H9 (cell line): ENCODE measurements at regions not wholly inside any gene's neighbourhood (a gene's known extent, or its start where the extent isn't known, plus 50 kb on each side); places are given as distances from the start of the nearest gene placed in this dataset.

Experiments used
- DNase-seq: peaks from one replicate; pipeline ENCODE4 v3.0.0-alpha.2; 2017
- H2AFZ ChIP-seq: one replicate; pipeline ENCODE4 v1.6.1; 2013; ENCODE audit warnings: mild to moderate bottlenecking, low read length, control low read depth, moderate library complexity
- H2AK5ac ChIP-seq: 2 replicates; pipeline ENCODE4 v1.6.1; 2013; ENCODE audit warnings: low read length, control low read depth, mixed read lengths; ENCODE audit not compliant: insufficient read length
- H2BK120ac ChIP-seq: one replicate; pipeline ENCODE4 v1.6.1; 2013; ENCODE audit warnings: low read depth, mild to moderate bottlenecking, low read length, control low read depth, inconsistent platforms; ENCODE audit not compliant: poor library complexity, severe bottlenecking
- H2BK12ac ChIP-seq: 2 replicates; pipeline ENCODE4 v1.6.1; 2013; ENCODE audit warnings: low read length, control low read depth, mixed read lengths, low read depth; ENCODE audit not compliant: insufficient read length
- H2BK15ac ChIP-seq: 2 replicates; pipeline ENCODE4 v1.6.1; 2013; ENCODE audit warnings: low read depth, low read length, control low read depth
- H2BK20ac ChIP-seq: one replicate; pipeline ENCODE4 v1.6.1; 2013; ENCODE audit warnings: low read depth, mild to moderate bottlenecking, low read length, control low read depth, inconsistent platforms; ENCODE audit not compliant: poor library complexity, severe bottlenecking
- H2BK5ac ChIP-seq: 2 replicates; pipeline ENCODE4 v1.6.1; 2013; ENCODE audit warnings: low read length, control low read depth, mixed read lengths; ENCODE audit not compliant: insufficient read length
- H3K14ac ChIP-seq: 2 replicates; pipeline ENCODE4 v1.6.1; 2013; ENCODE audit warnings: low read length, control low read depth; ENCODE audit not compliant: insufficient read depth
- H3K18ac ChIP-seq: 2 replicates; pipeline ENCODE4 v1.6.1; 2013; ENCODE audit warnings: low read depth, mild to moderate bottlenecking, mixed read lengths, low read length, control low read depth; ENCODE audit not compliant: insufficient read length
- H3K23ac ChIP-seq: 2 replicates; pipeline ENCODE4 v1.6.1; 2013; ENCODE audit warnings: low read length, control low read depth, mixed read lengths, low read depth; ENCODE audit not compliant: insufficient read length
- H3K23me2 ChIP-seq: 2 replicates; pipeline ENCODE4 v1.6.1; 2013; ENCODE audit warnings: low read depth, mild to moderate bottlenecking, mixed read lengths, low read length, control low read depth; ENCODE audit not compliant: insufficient read length, poor library complexity, severe bottlenecking
- H3K27ac ChIP-seq: 2 replicates; pipeline ENCODE4 v1.5.1; 2013; ENCODE audit warnings: low read length, control low read depth, mixed read lengths, low read depth; ENCODE audit not compliant: insufficient read length
- H3K27me3 ChIP-seq: 2 replicates; pipeline ENCODE4 v1.6.1; 2013; ENCODE audit warnings: low read length, control low read depth, inconsistent platforms; ENCODE audit not compliant: insufficient read depth
- H3K4ac ChIP-seq: 2 replicates; pipeline ENCODE4 v1.6.1; 2013; ENCODE audit warnings: low read depth, mild to moderate bottlenecking, control low read depth, inconsistent platforms, low read length, moderate library complexity
- H3K4me1 ChIP-seq: 2 replicates; pipeline ENCODE4 v1.6.1; 2013; ENCODE audit warnings: low read length, control low read depth, inconsistent platforms; ENCODE audit not compliant: insufficient read depth
- H3K4me2 ChIP-seq: 2 replicates; pipeline ENCODE4 v1.6.1; 2013; ENCODE audit warnings: low read length, control low read depth, mixed read lengths; ENCODE audit not compliant: insufficient read length, insufficient read depth
- H3K56ac ChIP-seq: 2 replicates; pipeline ENCODE4 v1.6.1; 2013; ENCODE audit warnings: low read depth, mild to moderate bottlenecking, mixed read lengths, low read length, control low read depth; ENCODE audit not compliant: insufficient read length
- H3K79me1 ChIP-seq: 2 replicates; pipeline ENCODE4 v1.6.1; 2013; ENCODE audit warnings: low read depth, mild to moderate bottlenecking, moderate library complexity, low read length, control low read depth, inconsistent platforms; ENCODE audit not compliant: insufficient read depth, poor library complexity, severe bottlenecking
- H3K79me2 ChIP-seq: 2 replicates; pipeline ENCODE4 v1.6.1; 2013; ENCODE audit warnings: low read length, control low read depth, inconsistent platforms; ENCODE audit not compliant: insufficient read depth
- H3K9ac ChIP-seq: 2 replicates; pipeline ENCODE4 v1.6.1; 2013; ENCODE audit warnings: low read length, control low read depth, mixed read lengths; ENCODE audit not compliant: insufficient read length; ENCODE audit errors: extremely low read depth
- H3K9me3 ChIP-seq: one replicate; pipeline ENCODE4 v1.6.1; 2013; ENCODE audit warnings: low read depth, low read length, inconsistent platforms; ENCODE audit not compliant: control insufficient read depth
- H3T11ph ChIP-seq: one replicate; pipeline ENCODE4 v1.6.1; 2013; ENCODE audit warnings: mild to moderate bottlenecking, low read length, control low read depth, inconsistent platforms
- H4K20me1 ChIP-seq: one replicate; pipeline ENCODE4 v1.6.1; 2013; ENCODE audit not compliant: control insufficient read depth, insufficient read length, insufficient read depth
- H4K5ac ChIP-seq: 2 replicates; pipeline ENCODE4 v1.6.1; 2013; ENCODE audit warnings: low read depth, mild to moderate bottlenecking, mixed read lengths, low read length, control low read depth; ENCODE audit not compliant: insufficient read length
- H4K8ac ChIP-seq: replicated peaks from 2 replicates; pipeline ENCODE4 v1.6.1; 2013; ENCODE audit warnings: low read length, control low read depth, mixed read lengths, low read depth; ENCODE audit not compliant: insufficient read length
- H4K91ac ChIP-seq: 2 replicates; pipeline ENCODE4 v1.6.1; 2013; ENCODE audit warnings: low read depth, mild to moderate bottlenecking, moderate library complexity, mixed read lengths, low read length, control low read depth; ENCODE audit not compliant: insufficient read length
- H3K27ac Mint-ChIP-seq, 3 experiments: 2 replicates in 2 of 3; 3 replicates in 1 of 3; pipeline ENCODE4 v1.8.0; 2020 to 2021; ENCODE audit warnings: mixed read lengths in 3 of 3, mild to moderate bottlenecking in 1 of 3, moderate library complexity in 1 of 3
- H3K27me3 Mint-ChIP-seq: 2 replicates; pipeline ENCODE4 v1.8.0; 2021; ENCODE audit warnings: low read depth, mild to moderate bottlenecking, moderate library complexity, mixed read lengths
- H3K36me3 Mint-ChIP-seq, 3 experiments: 2 replicates in 2 of 3; 3 replicates in 1 of 3; pipeline ENCODE4 v1.8.0; 2020 to 2021; ENCODE audit warnings: low read depth in 3 of 3, mixed read lengths in 3 of 3; ENCODE audit not compliant: insufficient read depth in 1 of 3
- H3K4me1 Mint-ChIP-seq, 2 experiments: 2 replicates each; pipeline ENCODE4 v1.8.0; 2020; ENCODE audit warnings: mixed read lengths in 2 of 2
- H3K4me3 Mint-ChIP-seq, 2 experiments: 2 replicates in 1 of 2; 3 replicates in 1 of 2; pipeline ENCODE4 v1.8.0; 2020 to 2021; ENCODE audit warnings: mild to moderate bottlenecking in 2 of 2, mixed read lengths in 2 of 2, moderate library complexity in 1 of 2
- H3K9me3 Mint-ChIP-seq, 2 experiments: 2 replicates in 1 of 2; 3 replicates in 1 of 2; pipeline ENCODE4 v1.8.0; 2020; ENCODE audit warnings: mild to moderate bottlenecking in 2 of 2, mixed read lengths in 2 of 2, moderate library complexity in 1 of 2
- CTCF ChIP-seq: fragments of 200-600 bp; sonication (generic); conservative IDR thresholded peaks from 3 replicates; pipeline ENCODE4 v1.8.0; 2021; ENCODE audit warnings: antibody characterized with exemption, mild to moderate bottlenecking
- WGBS: extraction: QIAGEN DNeasy Blood & Tissue Kit; methylation state at CpG from one replicate; pipeline ENCODE4 v1.1.7; 2013; ENCODE audit warnings: missing lambda C conversion rate, low lambda C conversion rate, mixed read lengths; ENCODE audit not compliant: insufficient read length; ENCODE audit errors: extremely low coverage; 5-methylcytosine and 5-hydroxymethylcytosine counted together

GRCh38 chr17:14818469-14818868 is 446.7 kb downstream of the PMP22 start:
- TF ChIP-seq CTCF: no peak
- Mint-ChIP-seq H3K9me3 (peaks cover under 1 to 4% of the 10 kb centered on the region in 2 experiments; a peak in 1 of 5 replicates), H3K27ac (no peak overlapping the region), H3K4me3 (no peak overlapping the region), H3K36me3 (no peaks in the 10 kb centered on the region; a peak in 1 of 7 replicates), H3K4me1 (peaks cover 5 to 20% of the 10 kb centered on the region in 2 experiments), H3K27me3 (no peaks in the 10 kb centered on the region)
- no peaks in the 10 kb centered on the region for H3K4me1 ChIP-seq
- no peak overlapping the region for H2BK12ac ChIP-seq
- no peaks in the 10 kb centered on the region for H4K20me1 ChIP-seq
- H2BK15ac ChIP-seq: no peak overlapping the region
- H2BK120ac ChIP-seq: no peak overlapping the region
- WGBS: no CpG with 5 or more reads among the region's 1 CpG
- H3K9me3 ChIP-seq: no peaks in the 10 kb centered on the region
- no peak overlapping the region for H4K8ac ChIP-seq
- H3K27me3 ChIP-seq: no peaks in the 10 kb centered on the region
- no peak overlapping the region for H2BK5ac ChIP-seq
- H3K4me2 ChIP-seq: no peak overlapping the region
- H3K23ac ChIP-seq: no peak overlapping the region
- no peak overlapping the region for H4K91ac ChIP-seq
- no peak overlapping the region for H3K9ac ChIP-seq
- no peak overlapping the region for H3K56ac ChIP-seq
- no peak overlapping the region for H2BK20ac ChIP-seq
- H4K5ac ChIP-seq: no peak overlapping the region
- no peak overlapping the region for H3K14ac ChIP-seq
- no peak for DNase-seq
- H3K4ac ChIP-seq: no peak overlapping the region
- no peaks in the 10 kb centered on the region for H3K79me2 ChIP-seq
- H3K27ac ChIP-seq: no peak overlapping the region
- H3T11ph ChIP-seq: no peak overlapping the region
- no peak overlapping the region for H3K18ac ChIP-seq
- H2AK5ac ChIP-seq: no peak overlapping the region
- H3K79me1 ChIP-seq: no peaks in the 10 kb centered on the region
- H3K23me2 ChIP-seq: no peaks in the 10 kb centered on the region
- no peak overlapping the region for H2AFZ ChIP-seq
